Uterus (tissue), 3 donors: ENCODE measurements at regions not wholly inside any gene's neighbourhood (a gene's known extent, or its start where the extent isn't known, plus 50 kb on each side); places are given as distances from the start of the nearest gene placed in this dataset.

ENCODE experiments used
- DNase-seq, 2 donors: peaks; one replicate each; pipeline ENCODE4 v3.0.0-alpha.2; 2019 to 2020
- H3K27ac ChIP-seq, 2 donors: fragments of 200-600 bp; sonication (generic); 1 replicate in 1 of 2; 2 replicates in 1 of 2; pipeline ENCODE4 v1.5.1; 2016 to 2018
- H3K27me3 ChIP-seq, 2 donors: fragments of 200-600 bp; sonication (generic); one replicate each; pipeline ENCODE4 v1.5.1; 2018 to 2019; ENCODE audit warnings: control low read depth in 1 of 2
- H3K36me3 ChIP-seq, 2 donors: fragments of 200-600 bp; sonication (generic); one replicate each; pipeline ENCODE4 v1.5.1; 2019; ENCODE audit warnings: control low read depth in 1 of 2
- H3K4me1 ChIP-seq, 2 donors: fragments of 200-600 bp; sonication (generic); one replicate each; pipeline ENCODE4 v1.5.1; 2018 to 2019; ENCODE audit warnings: control low read depth in 1 of 2
- H3K4me3 ChIP-seq, 2 donors: fragments of 200-600 bp; sonication (generic); 1 replicate in 1 of 2; 2 replicates in 1 of 2; pipeline ENCODE4 v1.5.1; 2018 to 2019; ENCODE audit warnings: mild to moderate bottlenecking in 1 of 2
- H3K9me3 ChIP-seq, 2 donors: fragments of 200-600 bp; sonication (generic); one replicate each; pipeline ENCODE4 v1.5.1; 2019; ENCODE audit warnings: control low read depth in 1 of 2
- CTCF ChIP-seq, 4 experiments: fragments of 200-600 bp in 2 of 4; fragments of 450-650 bp in 2 of 4; sonication (generic) in 2 of 4; IDR thresholded peaks; one replicate each; pipeline ENCODE4 v1.5.1; 2016 to 2019; ENCODE audit warnings: antibody characterized with exemption in 4 of 4, mild to moderate bottlenecking in 2 of 4, moderate library complexity in 1 of 4
- POLR2A ChIP-seq, 2 donors: fragments of 450-650 bp; IDR thresholded peaks; one replicate each; pipeline ENCODE4 v1.6.1; 2016; ENCODE audit warnings: antibody characterized with exemption in 2 of 2, mild to moderate bottlenecking in 1 of 2, moderate library complexity in 1 of 2
- intact Hi-C: fragments of 100-400 bp; cut with DNase I; formaldehyde crosslinking; loops from one replicate; pipeline ENCODE4 v1.15.1; 2023; ENCODE audit warnings: low total_unique reads
- donor health status: DM: yes; HTN: yes; CAD: no.

- no peak overlapping the region for H3K27ac ChIP-seq
- H3K9me3 ChIP-seq, result no peaks in the 10 kb centered on the region
- H3K27me3 ChIP-seq, result no peaks in the 10 kb centered on the region
- TF ChIP-seq CTCF (IDR thresholded peaks at IDR 0.05) (no peak), POLR2A (IDR thresholded peaks at IDR 0.05) (no peak)
- no peak for DNase-seq
- no peaks in the 10 kb centered on the region for H3K4me1 ChIP-seq
- H3K36me3 ChIP-seq, result no peaks in the 10 kb centered on the region
- H3K4me3 ChIP-seq, result no peak overlapping the region
- intact Hi-C loops, result no loop called here
Observed at GRCh38 chr4:34200535-34200934, 2043.8 kb downstream of the ARAP2 start.

GRCh38 chr4:34202154-34202553 is 2042.2 kb downstream of the ARAP2 start:
- H3K27me3 ChIP-seq, result no peaks in the 10 kb centered on the region
- no peaks in the 10 kb centered on the region for H3K36me3 ChIP-seq
- H3K4me3 ChIP-seq, result no peak overlapping the region
- H3K9me3 ChIP-seq, result no peaks in the 10 kb centered on the region
- intact Hi-C loops, result no loop called here
- no peaks in the 10 kb centered on the region for H3K4me1 ChIP-seq
- no peak overlapping the region for H3K27ac ChIP-seq
- DNase-seq, result no peak
- TF ChIP-seq CTCF (IDR thresholded peaks at IDR 0.05), result no peak
- no peak for TF ChIP-seq POLR2A (IDR thresholded peaks at IDR 0.05)

GRCh38 chr4:34220601-34221000 is 2023.7 kb downstream of the ARAP2 start:
- intact Hi-C loops, result no loop called here

GRCh38 chr4:34221986-34222385 is 2022.3 kb downstream of the ARAP2 start:
- no peak for DNase-seq
- TF ChIP-seq POLR2A (IDR thresholded peaks at IDR 0.05) (no peak), CTCF (IDR thresholded peaks at IDR 0.05) (no peak)
- H3K4me3 ChIP-seq, result no peak overlapping the region
- no peak overlapping the region for H3K27ac ChIP-seq
- intact Hi-C loops, result no loop called here
- H3K4me1 ChIP-seq, result no peaks in the 10 kb centered on the region
- H3K36me3 ChIP-seq, result no peaks in the 10 kb centered on the region
- H3K27me3 ChIP-seq, result no peaks in the 10 kb centered on the region
- H3K9me3 ChIP-seq, result no peaks in the 10 kb centered on the region

More at GRCh38 chr4:34220601-34221000, 2023.7 kb downstream of the ARAP2 start:
- H3K4me3 ChIP-seq, result no peak overlapping the region
- no peak for DNase-seq
- no peaks in the 10 kb centered on the region for H3K36me3 ChIP-seq
- no peak for TF ChIP-seq CTCF (IDR thresholded peaks at IDR 0.05)
- TF ChIP-seq POLR2A (IDR thresholded peaks at IDR 0.05), result no peak
- no peaks in the 10 kb centered on the region for H3K4me1 ChIP-seq
- no peak overlapping the region for H3K27ac ChIP-seq
- H3K9me3 ChIP-seq, result no peaks in the 10 kb centered on the region
- no peaks in the 10 kb centered on the region for H3K27me3 ChIP-seq

- intact Hi-C loops, result no loop called here
- H3K9me3 ChIP-seq, result no peaks in the 10 kb centered on the region
- no peak overlapping the region for H3K27ac ChIP-seq
- no peaks in the 10 kb centered on the region for H3K36me3 ChIP-seq
- no peak overlapping the region for H3K4me3 ChIP-seq
- no peaks in the 10 kb centered on the region for H3K4me1 ChIP-seq
- TF ChIP-seq CTCF (IDR thresholded peaks at IDR 0.05) (no peak), POLR2A (IDR thresholded peaks at IDR 0.05) (no peak)
- no peak for DNase-seq
- no peaks in the 10 kb centered on the region for H3K27me3 ChIP-seq
Observed at GRCh38 chr4:34236118-34236517, 2008.2 kb downstream of the ARAP2 start.
